ENCODE measurements at regions not wholly inside any gene's neighbourhood (a gene's known extent, or its start where the extent isn't known, plus 50 kb on each side); places are given as distances from the start of the nearest gene placed in this dataset.

DNA sequence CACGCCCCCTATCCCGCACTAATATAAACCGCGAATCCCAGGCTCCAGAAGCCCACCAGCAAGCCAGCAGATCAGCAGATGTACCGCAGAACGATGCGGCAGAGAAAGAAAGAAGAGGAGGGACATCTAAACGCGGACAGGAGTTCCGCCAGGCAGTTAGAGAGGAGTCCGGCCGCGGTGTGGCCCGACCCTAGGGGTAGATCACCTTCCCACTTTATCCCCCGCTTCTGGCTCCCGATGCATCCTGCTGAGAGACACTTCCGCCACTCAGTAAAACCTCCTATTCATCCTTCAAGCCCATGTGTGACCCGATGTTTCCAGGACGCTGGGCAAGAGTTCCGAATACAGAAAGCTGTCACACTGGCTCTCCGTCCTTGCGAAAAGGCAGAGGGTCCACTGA, 1046.8 kb downstream of the SLITRK5 start:
- H3K4me1 ChIP-seq (ENCODE audit: control insufficient read depth, insufficient read depth, low read length): no peaks in the 10 kb centered on the region
- ChIA-PET POLR2A (no interaction called here), CTCF (no interaction called here)
- H3K4me3 ChIP-seq (ENCODE audit: low read depth, low read length): no peak overlapping the region
- H3K27ac ChIP-seq (ENCODE audit: extremely low read depth, low read depth, low read length): no peak overlapping the region
- no peaks in the 10 kb centered on the region for H3K36me3 ChIP-seq (ENCODE audit: control insufficient read depth in 2 of 2, insufficient read depth in 1 of 2, low read length in 2 of 2)
- H3K9me3 ChIP-seq (ENCODE audit: control insufficient read depth, insufficient read depth, low read depth, low read length): no peaks in the 10 kb centered on the region
- TF ChIP-seq ZNF121 (tag by site-specific recombination; IDR thresholded peaks at IDR 0.05): no peak
- TF ChIP-seq KLF1 (tag by site-specific recombination; IDR thresholded peaks at IDR 0.05): no peak
- TF ChIP-seq ZNF23 (tag by site-specific recombination; IDR thresholded peaks at IDR 0.05; ENCODE audit: borderline replicate concordance): no peak
- no peak for TF ChIP-seq ZNF274 (IDR thresholded peaks at IDR 0.05; ENCODE audit: low read length)
- TF ChIP-seq ZNF274 (tag by site-specific recombination; IDR thresholded peaks at IDR 0.05; ENCODE audit: borderline replicate concordance): no peak
- TF ChIP-seq ZBTB48 (tag by site-specific recombination; IDR thresholded peaks at IDR 0.05): no peak
- TF ChIP-seq ZNF792 (tag by site-specific recombination; IDR thresholded peaks at IDR 0.05): no peak
- TF ChIP-seq ZSCAN30 (tag by site-specific recombination; IDR thresholded peaks at IDR 0.05): no peak
- TF ChIP-seq ZNF585B (tag by site-specific recombination; IDR thresholded peaks at IDR 0.05): no peak
- no peak for TF ChIP-seq ZNF211 (tag by site-specific recombination; IDR thresholded peaks at IDR 0.05; ENCODE audit: low read depth)
- TF ChIP-seq, protein P1, sequence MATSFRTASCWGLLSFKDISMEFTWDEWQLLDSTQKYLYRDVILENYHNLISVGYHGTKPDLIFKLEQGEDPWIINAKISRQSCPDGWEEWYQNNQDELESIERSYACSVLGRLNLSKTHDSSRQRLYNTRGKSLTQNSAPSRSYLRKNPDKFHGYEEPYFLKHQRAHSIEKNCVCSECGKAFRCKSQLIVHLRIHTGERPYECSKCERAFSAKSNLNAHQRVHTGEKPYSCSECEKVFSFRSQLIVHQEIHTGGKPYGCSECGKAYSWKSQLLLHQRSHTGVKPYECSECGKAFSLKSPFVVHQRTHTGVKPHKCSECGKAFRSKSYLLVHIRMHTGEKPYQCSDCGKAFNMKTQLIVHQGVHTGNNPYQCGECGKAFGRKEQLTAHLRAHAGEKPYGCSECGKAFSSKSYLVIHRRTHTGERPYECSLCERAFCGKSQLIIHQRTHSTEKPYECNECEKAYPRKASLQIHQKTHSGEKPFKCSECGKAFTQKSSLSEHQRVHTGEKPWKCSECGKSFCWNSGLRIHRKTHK (tag by site-specific recombination; IDR thresholded peaks at IDR 0.05): no peak
- TF ChIP-seq, protein P2, sequence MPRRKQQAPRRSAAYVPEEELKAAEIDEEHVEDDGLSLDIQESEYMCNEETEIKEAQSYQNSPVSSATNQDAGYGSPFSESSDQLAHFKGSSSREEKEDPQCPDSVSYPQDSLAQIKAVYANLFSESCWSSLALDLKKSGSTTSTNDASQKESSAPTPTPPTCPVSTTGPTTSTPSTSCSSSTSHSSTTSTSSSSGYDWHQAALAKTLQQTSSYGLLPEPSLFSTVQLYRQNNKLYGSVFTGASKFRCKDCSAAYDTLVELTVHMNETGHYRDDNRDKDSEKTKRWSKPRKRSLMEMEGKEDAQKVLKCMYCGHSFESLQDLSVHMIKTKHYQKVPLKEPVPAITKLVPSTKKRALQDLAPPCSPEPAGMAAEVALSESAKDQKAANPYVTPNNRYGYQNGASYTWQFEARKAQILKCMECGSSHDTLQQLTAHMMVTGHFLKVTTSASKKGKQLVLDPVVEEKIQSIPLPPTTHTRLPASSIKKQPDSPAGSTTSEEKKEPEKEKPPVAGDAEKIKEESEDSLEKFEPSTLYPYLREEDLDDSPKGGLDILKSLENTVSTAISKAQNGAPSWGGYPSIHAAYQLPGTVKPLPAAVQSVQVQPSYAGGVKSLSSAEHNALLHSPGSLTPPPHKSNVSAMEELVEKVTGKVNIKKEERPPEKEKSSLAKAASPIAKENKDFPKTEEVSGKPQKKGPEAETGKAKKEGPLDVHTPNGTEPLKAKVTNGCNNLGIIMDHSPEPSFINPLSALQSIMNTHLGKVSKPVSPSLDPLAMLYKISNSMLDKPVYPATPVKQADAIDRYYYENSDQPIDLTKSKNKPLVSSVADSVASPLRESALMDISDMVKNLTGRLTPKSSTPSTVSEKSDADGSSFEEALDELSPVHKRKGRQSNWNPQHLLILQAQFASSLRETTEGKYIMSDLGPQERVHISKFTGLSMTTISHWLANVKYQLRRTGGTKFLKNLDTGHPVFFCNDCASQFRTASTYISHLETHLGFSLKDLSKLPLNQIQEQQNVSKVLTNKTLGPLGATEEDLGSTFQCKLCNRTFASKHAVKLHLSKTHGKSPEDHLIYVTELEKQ (tag by site-specific recombination; IDR thresholded peaks at IDR 0.05; ENCODE audit: borderline replicate concordance): no peak
- TF ChIP-seq HOXC10 (CRISPR knock-in tag; IDR thresholded peaks at IDR 0.05): no peak
- TF ChIP-seq ZNF341 (tag by site-specific recombination; IDR thresholded peaks at IDR 0.05; ENCODE audit: low read depth): no peak
- TF ChIP-seq HIC1 (tag by site-specific recombination; IDR thresholded peaks at IDR 0.05): no peak
- TF ChIP-seq ZNF514 (tag by site-specific recombination; IDR thresholded peaks at IDR 0.05): no peak
- no peak for TF ChIP-seq ZNF423 (tag by site-specific recombination; IDR thresholded peaks at IDR 0.05)
- no peak for TF ChIP-seq ZNF426 (tag by site-specific recombination; IDR thresholded peaks at IDR 0.05)
- no peak for TF ChIP-seq REPIN1 (tag by site-specific recombination; IDR thresholded peaks at IDR 0.05; ENCODE audit: low read depth)
- no peak for TF ChIP-seq ZFP69B (tag by site-specific recombination; IDR thresholded peaks at IDR 0.05)

- no peak overlapping the region for H3K27ac ChIP-seq (ENCODE audit: extremely low read depth, low read depth, low read length)
- CTCF ChIA-PET: no interaction called here
- H3K9me3 ChIP-seq (ENCODE audit: control insufficient read depth, insufficient read depth, low read depth, low read length): no peaks in the 10 kb centered on the region
- POLR2A ChIA-PET: no interaction called here
- no peaks in the 10 kb centered on the region for H3K36me3 ChIP-seq (ENCODE audit: control insufficient read depth in 2 of 2, insufficient read depth in 1 of 2, low read length in 2 of 2)
- no peaks in the 10 kb centered on the region for H3K4me1 ChIP-seq (ENCODE audit: control insufficient read depth, insufficient read depth, low read length)
- H3K4me3 ChIP-seq (ENCODE audit: low read depth, low read length): no peak overlapping the region
- TF ChIP-seq ZNF514 (tag by site-specific recombination; IDR thresholded peaks at IDR 0.05) (no peak), ZBTB21 (tag by site-specific recombination; IDR thresholded peaks at IDR 0.05) (no peak), ZNF292 (tag by site-specific recombination; IDR thresholded peaks at IDR 0.05; ENCODE audit: borderline replicate concordance, low read depth) (no peak), ZNF785 (tag by site-specific recombination; IDR thresholded peaks at IDR 0.05) (no peak), ZFP3 (tag by site-specific recombination; IDR thresholded peaks at IDR 0.05; ENCODE audit: low read depth) (no peak), ZNF324 (tag by site-specific recombination; IDR thresholded peaks at IDR 0.05) (no peak), OSR2 (tag by site-specific recombination; IDR thresholded peaks at IDR 0.05) (no peak), MYNN (tag by site-specific recombination; IDR thresholded peaks at IDR 0.05; ENCODE audit: borderline replicate concordance) (no peak)
- TF ChIP-seq, protein P3, sequence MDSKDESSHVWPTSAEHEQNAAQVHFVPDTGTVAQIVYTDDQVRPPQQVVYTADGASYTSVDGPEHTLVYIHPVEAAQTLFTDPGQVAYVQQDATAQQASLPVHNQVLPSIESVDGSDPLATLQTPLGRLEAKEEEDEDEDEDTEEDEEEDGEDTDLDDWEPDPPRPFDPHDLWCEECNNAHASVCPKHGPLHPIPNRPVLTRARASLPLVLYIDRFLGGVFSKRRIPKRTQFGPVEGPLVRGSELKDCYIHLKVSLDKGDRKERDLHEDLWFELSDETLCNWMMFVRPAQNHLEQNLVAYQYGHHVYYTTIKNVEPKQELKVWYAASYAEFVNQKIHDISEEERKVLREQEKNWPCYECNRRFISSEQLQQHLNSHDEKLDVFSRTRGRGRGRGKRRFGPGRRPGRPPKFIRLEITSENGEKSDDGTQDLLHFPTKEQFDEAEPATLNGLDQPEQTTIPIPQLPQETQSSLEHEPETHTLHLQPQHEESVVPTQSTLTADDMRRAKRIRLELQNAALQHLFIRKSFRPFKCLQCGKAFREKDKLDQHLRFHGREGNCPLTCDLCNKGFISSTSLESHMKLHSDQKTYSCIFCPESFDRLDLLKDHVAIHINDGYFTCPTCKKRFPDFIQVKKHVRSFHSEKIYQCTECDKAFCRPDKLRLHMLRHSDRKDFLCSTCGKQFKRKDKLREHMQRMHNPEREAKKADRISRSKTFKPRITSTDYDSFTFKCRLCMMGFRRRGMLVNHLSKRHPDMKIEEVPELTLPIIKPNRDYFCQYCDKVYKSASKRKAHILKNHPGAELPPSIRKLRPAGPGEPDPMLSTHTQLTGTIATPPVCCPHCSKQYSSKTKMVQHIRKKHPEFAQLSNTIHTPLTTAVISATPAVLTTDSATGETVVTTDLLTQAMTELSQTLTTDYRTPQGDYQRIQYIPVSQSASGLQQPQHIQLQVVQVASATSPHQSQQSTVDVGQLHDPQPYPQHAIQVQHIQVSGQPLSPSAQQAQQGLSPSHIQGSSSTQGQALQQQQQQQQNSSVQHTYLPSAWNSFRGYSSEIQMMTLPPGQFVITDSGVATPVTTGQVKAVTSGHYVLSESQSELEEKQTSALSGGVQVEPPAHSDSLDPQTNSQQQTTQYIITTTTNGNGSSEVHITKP (tag by site-specific recombination; IDR thresholded peaks at IDR 0.05): no peak
Measured at GRCh38 chr13:88718781-88719180, 1047.6 kb downstream of the SLITRK5 start.

Data from HEK293 (cell line).